ENCODE measurements at regions not wholly inside any gene's neighbourhood (a gene's known extent, or its start where the extent isn't known, plus 50 kb on each side); places are given as distances from the start of the nearest gene placed in this dataset.

DNA sequence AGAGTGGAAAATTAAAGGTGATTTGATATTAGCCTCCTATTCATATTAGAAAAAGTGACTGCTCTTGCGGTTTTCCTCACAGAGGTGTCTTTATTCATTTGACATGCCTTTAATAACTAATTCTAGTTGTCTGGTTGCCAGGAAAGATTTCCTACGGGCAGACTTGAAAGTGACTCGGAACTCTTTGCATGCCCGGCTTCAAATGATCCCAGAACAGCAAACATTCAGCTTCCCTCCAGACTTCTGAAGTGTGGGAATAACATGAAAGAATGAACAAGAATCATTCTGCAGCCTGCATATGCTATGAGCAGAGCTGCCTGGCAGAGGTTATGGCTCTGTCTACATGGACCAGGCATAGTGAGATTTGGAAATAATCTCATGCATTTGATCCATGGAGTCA lies 89.6 kb upstream of the PKDCC start:
- H3K4me1 Mint-ChIP-seq, result peaks cover 17% of the 10 kb centered on the region
- H3K27me3 ChIP-seq (ENCODE audit: control insufficient read depth in 2 of 2, insufficient read depth in 2 of 2, low read length in 2 of 2), result peaks cover 0 to 2% of the 10 kb centered on the region in 2 donors
- no peaks in the 10 kb centered on the region for H3K9me3 ChIP-seq (replicated peaks in 1 of 2; ENCODE audit: control insufficient read depth in 1 of 2, insufficient read depth in 1 of 2, low read length in 2 of 2)
- WGBS (ENCODE audit: insufficient coverage), result no CpG with 5 or more reads among the region's 4 CpGs
- TF ChIP-seq, protein P1, sequence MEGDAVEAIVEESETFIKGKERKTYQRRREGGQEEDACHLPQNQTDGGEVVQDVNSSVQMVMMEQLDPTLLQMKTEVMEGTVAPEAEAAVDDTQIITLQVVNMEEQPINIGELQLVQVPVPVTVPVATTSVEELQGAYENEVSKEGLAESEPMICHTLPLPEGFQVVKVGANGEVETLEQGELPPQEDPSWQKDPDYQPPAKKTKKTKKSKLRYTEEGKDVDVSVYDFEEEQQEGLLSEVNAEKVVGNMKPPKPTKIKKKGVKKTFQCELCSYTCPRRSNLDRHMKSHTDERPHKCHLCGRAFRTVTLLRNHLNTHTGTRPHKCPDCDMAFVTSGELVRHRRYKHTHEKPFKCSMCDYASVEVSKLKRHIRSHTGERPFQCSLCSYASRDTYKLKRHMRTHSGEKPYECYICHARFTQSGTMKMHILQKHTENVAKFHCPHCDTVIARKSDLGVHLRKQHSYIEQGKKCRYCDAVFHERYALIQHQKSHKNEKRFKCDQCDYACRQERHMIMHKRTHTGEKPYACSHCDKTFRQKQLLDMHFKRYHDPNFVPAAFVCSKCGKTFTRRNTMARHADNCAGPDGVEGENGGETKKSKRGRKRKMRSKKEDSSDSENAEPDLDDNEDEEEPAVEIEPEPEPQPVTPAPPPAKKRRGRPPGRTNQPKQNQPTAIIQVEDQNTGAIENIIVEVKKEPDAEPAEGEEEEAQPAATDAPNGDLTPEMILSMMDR (IDR thresholded peaks at IDR 0.05), result no peak
- H3K79me2 ChIP-seq (ENCODE audit: insufficient read depth, low read length), result no peaks in the 10 kb centered on the region
- H3K27ac Mint-ChIP-seq, result no peak overlapping the region
- DNase-seq, result no peak
- no peaks in the 10 kb centered on the region for H3K36me3 Mint-ChIP-seq
- no peaks in the 10 kb centered on the region for H3K9me3 Mint-ChIP-seq
- H3K4me3 ChIP-seq (replicated peaks in 1 of 3; ENCODE audit: low read depth in 2 of 3, low read length in 3 of 3), result no peak overlapping the region
- no peaks in the 10 kb centered on the region for H3K36me3 ChIP-seq (replicated peaks in 1 of 2; ENCODE audit: control insufficient read depth in 1 of 2, insufficient read depth in 2 of 2, low read length in 2 of 2)
- no peak overlapping the region for H3K4me2 ChIP-seq (replicated peaks; ENCODE audit: extremely low read depth, low read length, poor library complexity, severe bottlenecking)
- no peaks in the 10 kb centered on the region for H4K20me1 ChIP-seq (ENCODE audit: insufficient read depth, low read length)
- peaks cover 0 to 8% (median 5%) of the 10 kb centered on the region in 3 donors for H3K27me3 Mint-ChIP-seq (ENCODE audit: low read depth in 3 of 3)
- H3K4me1 ChIP-seq (ENCODE audit: control insufficient read depth in 1 of 2, insufficient read depth in 2 of 2, low read length in 2 of 2), result peaks cover 14 to 23% of the 10 kb centered on the region in 2 donors
- H3K4me3 Mint-ChIP-seq, result no peak overlapping the region
- H2AFZ ChIP-seq (ENCODE audit: insufficient read depth, low read depth, low read length, poor library complexity, severe bottlenecking), result no peak overlapping the region
- no peak overlapping the region for H3K9ac ChIP-seq (ENCODE audit: insufficient read depth, low read length, poor library complexity, severe bottlenecking)
- H3K27ac ChIP-seq (ENCODE audit: low read depth in 1 of 2, low read length in 2 of 2), result no peak overlapping the region
- intact Hi-C loops (cut with micrococcal nuclease), result no loop called here

- WGBS (ENCODE audit: insufficient coverage), result no CpG with 5 or more reads among the region's 2 CpGs
- intact Hi-C loops (cut with micrococcal nuclease), result no loop called here
These were observed 89.0 kb upstream of the PKDCC start for GRCh38 chr2:41958775-41959174.

More at GRCh38 chr2:41958775-41959174, 89.0 kb upstream of the PKDCC start:
- Histone ChIP-seq H3K36me3 (replicated peaks in 1 of 2; ENCODE audit: control insufficient read depth in 1 of 2, insufficient read depth in 2 of 2, low read length in 2 of 2) (no peaks in the 10 kb centered on the region), H3K9me3 (replicated peaks in 1 of 2; ENCODE audit: control insufficient read depth in 1 of 2, insufficient read depth in 1 of 2, low read length in 2 of 2) (no peaks in the 10 kb centered on the region), H3K4me2 (replicated peaks; ENCODE audit: extremely low read depth, low read length, poor library complexity, severe bottlenecking) (no peak overlapping the region), H3K27me3 (ENCODE audit: control insufficient read depth in 2 of 2, insufficient read depth in 2 of 2, low read length in 2 of 2) (peaks cover 0 to 2% of the 10 kb centered on the region in 2 donors), H3K4me3 (replicated peaks in 1 of 3; ENCODE audit: low read depth in 2 of 3, low read length in 3 of 3) (no peak overlapping the region), H3K79me2 (ENCODE audit: insufficient read depth, low read length) (no peaks in the 10 kb centered on the region), H3K27ac (ENCODE audit: low read depth in 1 of 2, low read length in 2 of 2) (no peak overlapping the region), H2AFZ (ENCODE audit: insufficient read depth, low read depth, low read length, poor library complexity, severe bottlenecking) (no peak overlapping the region), H3K9ac (ENCODE audit: insufficient read depth, low read length, poor library complexity, severe bottlenecking) (no peak overlapping the region), H4K20me1 (ENCODE audit: insufficient read depth, low read length) (no peaks in the 10 kb centered on the region), H3K4me1 (ENCODE audit: control insufficient read depth in 1 of 2, insufficient read depth in 2 of 2, low read length in 2 of 2) (peaks cover 11 to 18% of the 10 kb centered on the region in 2 donors)
- Mint-ChIP-seq H3K27ac (no peak overlapping the region), H3K27me3 (ENCODE audit: low read depth in 3 of 3) (peaks cover 0 to 7% (median 5%) of the 10 kb centered on the region in 3 donors), H3K4me1 (peaks cover 12% of the 10 kb centered on the region), H3K9me3 (no peaks in the 10 kb centered on the region), H3K36me3 (no peaks in the 10 kb centered on the region), H3K4me3 (no peak overlapping the region)
- TF ChIP-seq, protein P1 (IDR thresholded peaks at IDR 0.05), result no peak
- DNase-seq, result no peak
